HepG2 (cell line): ENCODE measurements at regions not wholly inside any gene's neighbourhood (a gene's known extent, or its start where the extent isn't known, plus 50 kb on each side); places are given as distances from the start of the nearest gene placed in this dataset.

ENCODE experiments used
- ATAC-seq: fragments of 200-7000 bp; cut with Tn5 transposase; 3 replicates; pipeline ENCODE4 v1.9.1; 2020; ENCODE audit warnings: mild to moderate bottlenecking, moderate library complexity
- BruUV-seq: library from RNA; stranded (reverse); fragments of 400-500 nt; replicated peaks from 2 replicates; lab custom pipeline; 2021; lab: Mats Ljungman, UMichigan
- CTCF ChIA-PET: fragments of 300-600 bp; formaldehyde crosslinking; extraction: SDS; loops from one replicate; lab custom pipeline; 2021; ENCODE audit warnings: low total read pairs, inconsistent platforms, low intra/inter-chr PET ratio; lab: Yijun Ruan, JAX
- POLR2A ChIA-PET: fragments of 350-600 bp; sonication (Branson Sonifier 250); formaldehyde crosslinking; loops from one replicate; lab custom pipeline; 2020; ENCODE audit warnings: antibody characterized with exemption, inconsistent platforms; lab: Yijun Ruan, JAX
- DNase-seq: peaks from one replicate; pipeline ENCODE4 v3.0.0-alpha.2; 2015; ENCODE audit warnings: low spot score
- FAIRE-seq: peaks from 3 replicates; lab custom pipeline; 2011; peaks lifted over from hg19 to GRCh38; lab: Jason Lieb, UNC
- H2AFZ ChIP-seq: one replicate; pipeline ENCODE4 v1.6.1; 2011; ENCODE audit warnings: low read length, inconsistent platforms
- H3K27ac ChIP-seq: fragments of 300-600 bp; 3 replicates; pipeline ENCODE4 v1.8.0; 2011; ENCODE audit warnings: mixed run types, mild to moderate bottlenecking, mixed read lengths, low read length, inconsistent platforms; ENCODE audit not compliant: insufficient read depth; ENCODE audit errors: extremely low read length
- H3K27me3 ChIP-seq, 2 experiments: fragments of 200-600 bp in 1 of 2; 2 replicates in 1 of 2; 3 replicates in 1 of 2; pipeline versions ENCODE4 v1.6.0 to v1.8.0; 2011; ENCODE audit warnings: low read length in 2 of 2, mild to moderate bottlenecking in 2 of 2, moderate library complexity in 2 of 2, inconsistent platforms in 1 of 2; ENCODE audit not compliant: insufficient read depth in 2 of 2, control insufficient read depth in 1 of 2
- H3K36me3 ChIP-seq, 2 experiments: fragments of 200-600 bp in 1 of 2; replicated peaks in 1 of 2; 2 replicates in 1 of 2; 3 replicates in 1 of 2; pipeline versions ENCODE4 v1.5.1 to v1.8.0; 2011; ENCODE audit warnings: low read length in 2 of 2, inconsistent platforms in 1 of 2; ENCODE audit not compliant: insufficient read depth in 2 of 2, control insufficient read depth in 1 of 2
- H3K4me1 ChIP-seq: 2 replicates; pipeline ENCODE4 v1.5.1; 2012; ENCODE audit warnings: low read length, inconsistent platforms; ENCODE audit not compliant: insufficient read depth
- H3K4me2 ChIP-seq: 2 replicates; pipeline ENCODE4 v1.6.0; 2011; ENCODE audit warnings: low read depth, low read length, inconsistent platforms
- H3K4me3 ChIP-seq, 3 experiments: fragments of 200-600 bp in 1 of 3; sonication (generic), shearing (Covaris generic) in 1 of 3; replicated peaks in 1 of 3; 2 replicates each; pipeline ENCODE4 v1.5.1; 2011 to 2016; ENCODE audit warnings: low read length in 3 of 3, inconsistent platforms in 2 of 3, low read depth in 2 of 3, mild to moderate bottlenecking in 2 of 3, control low read depth in 1 of 3, mixed read lengths in 1 of 3; ENCODE audit not compliant: insufficient read depth in 1 of 3
- H3K79me2 ChIP-seq: one replicate; pipeline ENCODE4 v1.6.1; 2011; ENCODE audit warnings: low read length, inconsistent platforms; ENCODE audit not compliant: insufficient read depth
- H3K9ac ChIP-seq: 2 replicates; pipeline ENCODE4 v1.6.0; 2011; ENCODE audit warnings: mild to moderate bottlenecking, low read depth, low read length, inconsistent platforms; ENCODE audit not compliant: insufficient read depth
- H3K9me3 ChIP-seq: 2 replicates; pipeline ENCODE4 v1.5.1; 2012; ENCODE audit warnings: mild to moderate bottlenecking, low read length
- H4K20me1 ChIP-seq: 2 replicates; pipeline ENCODE4 v1.6.0; 2011; ENCODE audit warnings: inconsistent platforms, mild to moderate bottlenecking, low read length, moderate library complexity; ENCODE audit not compliant: insufficient read depth
- CSRNP1 ChIP-seq: sonication (generic); formaldehyde crosslinking; IDR thresholded peaks from 2 replicates; pipeline ENCODE4 v1.8.1; 2023; ENCODE audit warnings: mild to moderate bottlenecking, missing genetic modification reagents
- HDAC6 ChIP-seq: fragments of 200-600 bp; sonication (generic); IDR thresholded peaks from 2 replicates; pipeline ENCODE4 v1.7.0; 2017; ENCODE audit warnings: mild to moderate bottlenecking, antibody characterized with exemption, low read length, low read depth
- HOXA5 ChIP-seq: sonication (generic); formaldehyde crosslinking; IDR thresholded peaks from 2 replicates; pipeline ENCODE4 v1.4.0; 2020; ENCODE audit warnings: missing genetic modification reagents
- JUND ChIP-seq: sonication (generic); formaldehyde crosslinking; IDR thresholded peaks from 2 replicates; pipeline ENCODE4 v1.8.0; 2022; ENCODE audit warnings: mild to moderate bottlenecking, missing genetic modification reagents
- PAWR ChIP-seq: sonication (generic); formaldehyde crosslinking; IDR thresholded peaks from 2 replicates; pipeline ENCODE4 v1.4.0; 2020; ENCODE audit warnings: missing genetic modification reagents, mild to moderate bottlenecking, borderline replicate concordance
- POGK ChIP-seq: sonication (generic); formaldehyde crosslinking; conservative IDR thresholded peaks from 2 replicates; pipeline ENCODE4 v1.8.0; 2022; ENCODE audit warnings: mild to moderate bottlenecking, moderate library complexity, missing genetic modification reagents
- POGZ ChIP-seq: sonication (generic); formaldehyde crosslinking; IDR thresholded peaks from 2 replicates; pipeline ENCODE4 v1.4.0; 2020; ENCODE audit warnings: mild to moderate bottlenecking, missing genetic modification reagents
- RARA ChIP-seq: IDR thresholded peaks from 2 replicates; pipeline ENCODE4 v1.6.1; 2016; ENCODE audit warnings: missing genetic modification reagents, missing compliant biosample characterization
- SNAI1 ChIP-seq: sonication (generic); formaldehyde crosslinking; IDR thresholded peaks from 2 replicates; pipeline ENCODE4 v1.5.0; 2020; ENCODE audit warnings: mild to moderate bottlenecking, missing genetic modification reagents, borderline replicate concordance
- ZBTB26 ChIP-seq: IDR thresholded peaks from 2 replicates; pipeline ENCODE4 v1.6.1; 2016; ENCODE audit warnings: missing compliant biosample characterization, missing genetic modification reagents, borderline replicate concordance
- ZBTB3 ChIP-seq: sonication (generic); formaldehyde crosslinking; IDR thresholded peaks from 2 replicates; pipeline ENCODE4 v1.4.0; 2020; ENCODE audit warnings: low read depth, mild to moderate bottlenecking, moderate library complexity, missing genetic modification reagents, borderline replicate concordance
- ZFP36L1 ChIP-seq: sonication (generic); formaldehyde crosslinking; IDR thresholded peaks from 2 replicates; pipeline ENCODE4 v1.8.0; 2022; ENCODE audit warnings: mild to moderate bottlenecking, missing genetic modification reagents, moderate library complexity
- ZFP37 ChIP-seq: sonication (generic); formaldehyde crosslinking; IDR thresholded peaks from 2 replicates; pipeline ENCODE4 v1.4.0; 2020; ENCODE audit warnings: missing genetic modification reagents, borderline replicate concordance
- ZNF501 ChIP-seq: sonication (generic); formaldehyde crosslinking; IDR thresholded peaks from 2 replicates; pipeline ENCODE4 v1.5.1; 2020; ENCODE audit warnings: mild to moderate bottlenecking, moderate library complexity, missing genetic modification reagents
- ZNF7 ChIP-seq: IDR thresholded peaks from 2 replicates; pipeline ENCODE4 v1.6.1; 2016; ENCODE audit warnings: missing biosample characterization, missing genetic modification reagents
- ZNF746 ChIP-seq: sonication (generic); formaldehyde crosslinking; IDR thresholded peaks from 2 replicates; pipeline ENCODE4 v1.8.0; 2022; ENCODE audit warnings: mild to moderate bottlenecking, missing genetic modification reagents
- ZNF879 ChIP-seq: sonication (generic); formaldehyde crosslinking; IDR thresholded peaks from 2 replicates; pipeline ENCODE4 v1.8.1; 2023; ENCODE audit warnings: missing genetic modification reagents
- WGBS: methylation state at CpG from one replicate; pipeline ENCODE4 v1.1.6; 2017; ENCODE audit warnings: low lambda C conversion rate; 5-methylcytosine and 5-hydroxymethylcytosine counted together
- in situ Hi-C: cut with HindIII; loops from 2 replicates; pipeline ENCODE4 v1.10.0; 2017; ENCODE audit warnings: low pct_unique_long_range_greater_than_20kb; ENCODE audit not compliant: extremely low pct_ligation_motif_present
- intact Hi-C: fragments of 100-400 bp; cut with micrococcal nuclease; formaldehyde crosslinking; loops from one replicate; pipeline ENCODE4 v1.10.0; 2022; ENCODE audit not compliant: unreplicated experiment

GRCh38 chr17:68778726-68779125, 176.5 kb downstream of the ABCA8 start (continued):
- TF ChIP-seq CSRNP1 (CRISPR knock-in tag), result no peak
- TF ChIP-seq PAWR, result 0 out of 2 replicates have a peak, but pooled peaks have one; percentile 41
- TF ChIP-seq ZFP36L1, result no peak
- no peak for TF ChIP-seq ZNF7 (CRISPR knock-in tag)
- TF ChIP-seq SNAI1 (CRISPR knock-in tag), result 0 out of 2 replicates have a peak, but pooled peaks have one; percentile 19
- TF ChIP-seq POGK (CRISPR knock-in tag), result 0 out of 2 replicates have a peak, but pooled peaks have one; percentile 28
- TF ChIP-seq, all 625 proteins: peak for 18

GRCh38 chr17:68777856-68778694, 176.9 kb upstream of the FAM20A start:
- peak overlapping the region; percentile 72 for H3K4me2 ChIP-seq
- DNase-seq, result peak; percentile 81
- TF ChIP-seq HDAC6 (no peak), RARA (CRISPR knock-in tag) (peak; percentile 89), ZNF879 (no peak), ZBTB3 (CRISPR knock-in tag) (peak; percentile 81; the same call in 1 of the 2 replicates), ZNF501 (no peak), ZFP37 (CRISPR knock-in tag) (no peak), JUND (CRISPR knock-in tag) (peak; percentile 65), HOXA5 (CRISPR knock-in tag) (peak; percentile 17; the same call in 1 of the 2 replicates), ZBTB26 (CRISPR knock-in tag) (no peak), POGZ (peak; percentile 47; the same call in 1 of the 2 replicates), ZNF746 (CRISPR knock-in tag) (no peak)

More at GRCh38 chr17:68777856-68778694, 176.9 kb upstream of the FAM20A start:
- Histone ChIP-seq H3K4me1 (peaks cover 59% of the 10 kb centered on the region), H4K20me1 (no peaks in the 10 kb centered on the region), H3K36me3 (no peaks in the 10 kb centered on the region), H3K79me2 (no peaks in the 10 kb centered on the region), H2AFZ (peak overlapping the region; percentile 42), H3K27me3 (no peaks in the 10 kb centered on the region), H3K4me3 (peak overlapping the region; percentile 24 to 58 (median 43); a peak in 5 of 6 replicates), H3K9me3 (peaks cover 15% of the 10 kb centered on the region), H3K27ac (peak overlapping the region; percentile 75), H3K9ac (peak overlapping the region; percentile 65)
- BruUV-seq, result no TSS peak
- POLR2A ChIA-PET, result interaction anchor here (0.9 to 6.0 kb wide), 4 partner anchors 11 to 43 kb away, joined by 3 to 52 read pairs (median 18); no protein-coding TSS in a partner anchor
- FAIRE-seq (no peak), ATAC-seq (peak; percentile 80)
- in situ Hi-C loops, result loop anchor here (5.0 to 25.0 kb wide), 4 partner anchors 134 to 454 kb away; partner anchors contain the start of gene ABCA9
- WGBS, result 12% methylated on average over 10 of the region's 10 CpGs
- intact Hi-C loops, result loop anchor here (1.0 to 5.0 kb wide), 5 partner anchors 17 to 194 kb away; no protein-coding TSS in a partner anchor
- CTCF ChIA-PET, result interaction anchor here (0.7 to 2.6 kb wide), 9 partner anchors 16 to 469 kb away, joined by 3 to 33 read pairs (median 6); no protein-coding TSS in a partner anchor
